NCI-H2029 (cell line): ENCODE measurements at regions not wholly inside any gene's neighbourhood (a gene's known extent, or its start where the extent isn't known, plus 50 kb on each side); places are given as distances from the start of the nearest gene placed in this dataset.
A peak's percentile ranks its signal among the peaks of the same experiment; 100 is the strongest.

Experiments
- DNase-seq: peaks from one replicate; lab custom pipeline; 2025; lab: John Stamatoyannopoulos, UW

DNA sequence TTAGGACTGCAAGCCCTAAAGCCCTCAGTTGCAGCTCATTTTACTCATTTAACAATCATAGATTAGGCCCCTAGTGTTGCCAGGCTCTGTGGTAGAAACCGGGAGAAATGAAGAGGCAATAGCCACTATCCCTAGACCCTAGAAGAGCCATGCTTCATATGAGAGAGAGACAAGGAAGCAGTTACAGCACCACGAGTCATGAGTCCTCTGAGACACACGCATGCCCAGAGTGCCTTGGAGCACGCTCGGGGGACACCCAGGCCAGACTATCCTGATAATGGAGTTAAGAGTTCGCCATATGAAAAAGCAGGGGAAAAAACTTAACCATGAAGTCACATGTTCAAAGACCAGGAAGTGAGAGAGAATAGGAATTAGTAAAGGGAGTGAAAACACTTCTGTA lies 321.5 kb upstream of the PKDCC start:
- DNase-seq: no peak

DNA sequence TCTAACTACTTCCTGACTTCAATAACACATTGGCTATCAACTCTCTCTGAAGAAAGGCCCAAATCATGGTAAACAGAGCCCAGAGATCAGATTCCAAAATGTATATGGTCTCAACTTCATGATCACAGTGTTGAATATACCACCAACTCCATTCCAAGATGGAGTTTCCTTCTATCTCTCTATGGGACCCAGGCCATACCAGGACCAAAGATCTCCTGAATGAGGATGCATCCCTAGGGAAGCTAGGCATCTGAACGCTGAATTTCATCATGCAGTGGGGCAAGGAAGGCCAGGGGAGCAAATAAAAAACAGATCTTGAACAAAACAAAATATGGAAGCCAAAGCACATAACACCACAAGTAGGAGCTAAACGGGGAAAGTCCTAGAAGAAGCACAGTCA lies 320.7 kb upstream of the PKDCC start:
- no peak for DNase-seq

DNA sequence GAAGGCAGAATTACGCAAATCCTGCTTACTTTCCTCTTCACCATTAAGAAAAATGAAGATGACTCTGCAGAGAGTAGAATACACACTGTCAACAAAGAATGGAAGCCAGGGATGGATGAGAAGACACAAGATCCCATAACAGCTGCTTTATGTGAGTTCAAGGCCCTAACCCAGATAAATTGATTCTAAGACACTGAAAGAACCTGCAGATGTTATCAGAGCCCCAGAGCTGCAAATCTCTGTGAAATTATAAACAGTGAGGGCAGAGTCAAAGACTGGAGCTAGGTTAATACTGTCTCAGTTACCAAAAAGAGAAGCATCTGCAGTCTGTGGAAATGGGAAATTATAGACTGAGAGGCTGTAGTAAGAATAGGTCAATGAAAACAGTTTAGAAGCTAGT lies 320.1 kb upstream of the PKDCC start:
- no peak for DNase-seq

DNA sequence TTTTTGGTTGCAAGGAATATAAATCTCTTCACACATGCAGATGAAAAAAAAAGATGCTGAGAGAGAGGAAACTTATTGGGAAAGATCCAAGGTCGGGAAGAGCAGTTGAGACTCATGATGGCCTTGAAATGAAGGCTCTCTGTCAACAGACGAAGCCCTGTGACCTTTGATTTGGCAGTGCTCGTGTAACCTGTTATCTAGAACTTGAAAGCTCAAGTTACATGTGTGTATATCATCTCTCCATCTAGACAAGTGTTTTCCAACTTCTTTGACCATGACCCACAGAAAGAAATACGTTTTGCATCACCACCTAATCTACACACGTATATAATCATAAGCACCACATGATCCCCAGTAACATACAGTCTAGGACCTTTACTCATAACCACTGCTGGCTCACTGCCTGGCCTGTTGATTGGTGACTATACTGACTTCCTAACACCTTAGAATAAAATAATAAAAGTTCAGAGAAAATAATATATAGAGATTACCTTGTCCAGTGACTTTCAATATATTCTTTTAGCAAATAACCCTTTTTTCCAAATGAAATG lies 319.0 kb upstream of the PKDCC start:
- peak; percentile 46 for DNase-seq

DNA sequence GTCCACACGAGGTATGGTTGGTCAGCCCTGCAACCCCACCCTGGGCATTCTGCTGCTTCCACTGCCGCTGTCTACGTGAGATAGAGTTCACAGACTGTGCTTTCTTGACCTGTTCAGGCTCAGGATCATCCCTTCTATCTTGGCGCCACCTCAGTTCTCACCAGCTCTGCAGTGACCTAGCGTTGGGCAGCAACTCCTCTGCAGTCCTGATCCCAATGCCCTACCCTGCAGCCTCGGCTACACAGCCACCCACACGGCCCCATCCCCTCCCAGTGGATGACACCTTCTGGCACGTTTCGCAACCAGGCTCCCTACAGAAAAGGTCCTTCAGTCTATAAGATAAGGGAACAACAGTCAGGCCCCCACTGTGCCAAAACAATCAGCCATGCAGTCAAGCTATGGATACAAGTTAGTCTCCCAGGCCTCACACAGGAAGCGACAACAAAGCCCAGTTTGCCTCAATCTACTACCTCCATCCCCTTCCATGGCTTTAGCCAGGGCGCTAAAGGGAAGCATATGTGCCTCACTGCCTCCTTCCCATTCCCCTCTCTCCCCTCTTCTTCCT lies 317.9 kb upstream of the PKDCC start:
- DNase-seq: no peak

DNA sequence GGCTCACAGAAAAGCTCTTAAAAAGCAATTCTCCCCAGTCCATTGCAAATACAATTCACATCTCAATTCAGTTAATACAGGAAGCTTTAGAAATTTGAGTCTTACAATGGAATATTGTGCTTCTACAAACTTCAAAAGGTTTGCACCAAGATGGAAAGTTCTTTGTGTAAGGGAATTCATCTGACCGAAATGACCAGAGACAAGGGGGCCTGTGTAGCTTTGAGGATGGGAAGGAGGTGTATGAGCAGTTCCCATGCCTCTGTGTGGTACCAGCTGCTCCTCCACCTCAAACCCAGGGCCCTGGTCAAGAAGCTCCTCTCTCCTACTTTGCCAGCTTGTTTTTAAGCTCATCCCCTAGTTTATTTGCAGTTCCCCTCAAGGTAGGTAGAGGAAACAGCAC lies 312.8 kb upstream of the PKDCC start:
- no peak for DNase-seq

DNA sequence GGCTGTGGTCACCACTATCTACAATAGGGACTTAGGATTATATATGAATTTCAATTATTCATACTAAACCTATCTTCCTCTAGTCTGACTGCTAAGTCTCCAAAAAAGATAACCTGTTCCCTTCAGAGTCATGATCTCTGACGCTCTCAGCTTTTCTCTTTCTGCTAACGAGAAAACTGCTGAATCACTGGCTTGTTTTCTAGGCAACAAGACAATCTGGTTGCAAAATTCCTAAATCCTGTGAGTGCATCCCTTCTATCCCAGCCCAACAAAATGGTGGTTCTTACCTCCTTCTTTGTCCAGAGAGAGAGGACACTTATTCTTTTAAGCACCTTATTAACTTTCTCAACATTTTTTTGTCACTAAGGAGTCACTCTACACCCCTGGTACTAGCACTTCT lies 312.3 kb upstream of the PKDCC start:
- no peak for DNase-seq

DNA sequence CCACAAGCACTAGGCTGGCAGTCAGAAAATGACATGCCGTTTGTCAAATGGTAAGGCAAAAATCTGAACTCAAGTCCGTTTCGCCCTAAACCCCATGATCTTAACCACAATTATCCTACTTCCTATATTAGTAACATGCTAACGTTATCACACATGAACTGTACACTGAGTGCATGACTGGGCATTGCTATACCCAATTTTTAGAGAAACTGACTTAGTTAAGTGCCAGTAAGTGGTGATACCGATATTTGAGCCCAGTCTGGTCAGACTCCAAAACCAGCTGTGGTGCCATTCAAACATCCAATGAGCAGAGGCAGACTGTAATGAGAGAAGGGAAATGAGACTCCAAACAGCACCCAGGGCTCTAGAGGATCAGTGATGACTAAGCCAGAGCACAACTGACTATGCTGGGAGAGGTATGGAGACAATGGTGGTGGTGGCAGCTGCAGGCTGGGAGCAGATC lies 311.7 kb upstream of the PKDCC start:
- peak; percentile 79 for DNase-seq

DNA sequence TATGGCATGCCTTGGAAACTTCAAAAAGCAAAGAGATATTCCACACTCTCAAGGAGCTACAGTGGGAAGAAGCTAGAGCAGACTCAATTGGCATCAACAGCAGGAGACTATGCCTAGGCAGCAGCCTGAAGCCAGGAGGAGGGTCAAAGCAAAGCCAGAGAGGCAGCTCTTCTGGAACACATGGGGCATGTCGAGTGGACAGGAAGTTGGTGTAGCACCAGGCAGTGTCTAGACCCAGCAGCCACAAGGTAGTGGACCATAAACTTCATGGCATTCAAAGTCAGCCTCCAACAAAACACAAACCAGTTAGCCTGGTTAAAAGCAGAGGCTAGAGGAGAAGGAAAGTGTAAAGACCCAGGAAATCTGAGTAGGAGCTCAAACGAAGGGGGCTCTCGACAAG lies 311.2 kb upstream of the PKDCC start:
- no peak for DNase-seq

DNA sequence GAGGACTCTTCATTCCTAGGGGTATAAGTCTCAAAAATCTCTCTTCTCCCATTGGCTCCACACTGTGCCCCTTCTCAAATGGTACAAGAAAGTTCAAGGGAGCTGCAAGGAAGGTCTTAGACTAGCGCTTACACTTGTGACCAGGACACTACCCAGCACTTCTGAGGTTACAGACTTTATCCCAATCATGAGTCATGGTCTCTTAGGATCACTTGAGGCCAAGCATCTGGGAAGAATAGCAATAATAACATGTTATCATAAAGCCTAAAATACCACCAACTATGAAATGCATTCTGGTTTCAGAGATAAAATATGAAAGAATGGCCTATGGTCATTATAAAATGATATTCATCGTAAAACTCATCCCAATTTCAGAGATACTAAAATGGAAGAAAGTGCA lies 309.9 kb upstream of the PKDCC start:
- DNase-seq: no peak

DNA sequence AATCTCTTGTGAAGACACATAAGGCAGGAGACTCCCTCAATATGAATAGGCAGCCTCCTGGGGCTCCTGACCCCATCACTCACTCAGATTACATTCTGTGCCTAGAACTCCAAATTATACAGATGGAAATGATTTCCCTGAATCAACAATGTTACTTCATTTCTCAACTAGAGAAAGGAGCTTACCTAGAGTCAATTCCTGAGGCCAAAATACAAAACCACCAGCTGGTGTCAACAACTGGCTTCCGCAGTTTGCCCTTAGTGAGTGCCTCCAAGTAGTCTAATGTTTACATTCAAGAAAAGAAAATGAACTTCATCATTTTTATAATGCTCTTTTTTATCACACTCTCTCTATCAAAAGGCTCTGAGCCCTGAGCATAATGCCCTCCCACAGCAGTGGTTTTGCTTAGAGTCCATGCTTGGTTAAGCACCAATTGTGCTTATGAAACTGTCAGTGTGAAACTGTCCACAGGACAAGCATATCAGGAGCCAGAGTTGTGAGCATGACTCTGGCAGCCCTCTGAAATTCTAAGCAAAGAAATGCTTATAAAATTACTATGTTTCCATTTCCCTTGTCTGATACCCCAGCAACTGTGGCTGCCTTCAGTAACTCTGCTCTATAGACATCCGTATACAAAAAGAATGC lies 305.7 kb upstream of the PKDCC start:
- no peak for DNase-seq

DNA sequence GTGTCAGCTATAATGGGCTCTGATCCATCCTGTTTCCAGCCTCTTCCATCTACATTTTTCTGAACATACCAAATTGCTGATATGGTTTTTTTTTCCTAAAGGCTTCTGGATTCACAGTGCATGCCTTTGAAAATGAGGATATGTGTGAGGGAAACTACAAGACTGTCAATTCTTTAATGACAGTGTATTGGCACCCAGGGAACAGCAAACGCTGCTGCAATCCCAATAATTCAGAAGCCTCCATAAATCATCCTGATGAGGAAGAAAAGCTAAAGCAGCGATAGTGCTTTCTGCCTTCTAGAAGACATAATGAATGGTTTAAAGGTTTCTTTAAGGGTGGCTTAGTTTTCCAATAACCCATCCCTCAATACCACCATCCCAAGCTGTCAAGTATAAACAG lies 304.5 kb upstream of the PKDCC start:
- DNase-seq: no peak

DNA sequence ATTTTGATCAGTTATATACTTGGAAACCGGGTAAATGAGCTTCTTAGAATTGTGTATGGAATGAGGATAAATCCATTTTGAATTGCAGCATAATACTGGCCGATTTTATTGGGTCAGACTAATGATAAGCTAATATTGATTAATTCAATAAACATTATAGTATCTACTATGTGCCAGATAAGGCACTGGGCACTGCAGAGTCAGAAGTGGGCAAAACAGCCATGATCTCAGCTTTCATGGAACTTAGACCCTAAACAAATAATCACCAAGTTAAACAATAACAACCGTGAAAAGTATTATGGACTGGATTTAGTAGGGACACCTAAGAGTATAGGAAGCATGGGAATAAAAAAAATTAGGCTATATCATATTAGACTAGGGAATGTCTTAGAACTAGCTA lies 297.0 kb upstream of the PKDCC start:
- DNase-seq: no peak

DNA sequence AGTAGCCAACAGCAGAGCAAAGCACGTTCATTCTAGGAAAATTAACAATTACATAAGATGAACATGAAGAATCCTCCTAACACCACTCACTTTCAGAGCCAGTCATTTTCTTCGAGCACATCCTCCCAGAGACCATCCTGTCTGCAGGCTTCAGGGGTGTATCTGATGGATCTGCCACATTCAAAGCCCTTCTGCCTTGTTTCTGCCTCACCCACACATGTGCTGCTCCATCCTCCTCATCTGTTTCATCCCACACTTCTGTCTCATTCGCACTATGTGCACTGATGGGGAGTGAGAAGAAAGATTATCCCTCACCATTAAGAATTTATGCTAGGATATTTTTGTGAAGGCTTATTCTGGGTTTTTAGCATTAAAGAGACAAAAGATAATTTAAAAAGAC lies 287.9 kb upstream of the PKDCC start:
- no peak for DNase-seq

DNA sequence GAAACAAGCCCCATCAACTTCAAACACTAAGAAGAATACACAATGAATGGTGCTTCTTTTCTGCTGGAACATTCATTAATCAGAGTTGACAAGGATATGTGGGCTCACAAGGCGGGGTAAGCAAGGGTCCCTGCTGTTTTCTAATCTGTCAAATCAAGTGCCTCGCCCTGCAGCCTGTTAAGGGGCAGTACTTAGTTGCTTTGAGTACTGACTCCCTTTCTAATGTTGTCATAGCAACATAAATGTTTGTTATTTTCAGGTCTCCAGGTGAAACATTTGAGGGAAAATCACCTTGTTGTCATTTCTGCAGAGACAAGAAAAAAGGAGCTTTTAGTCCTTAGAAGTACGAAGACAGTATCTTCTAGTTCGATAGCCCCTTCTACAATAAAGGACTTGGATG lies 284.7 kb upstream of the PKDCC start:
- no peak for DNase-seq

DNA sequence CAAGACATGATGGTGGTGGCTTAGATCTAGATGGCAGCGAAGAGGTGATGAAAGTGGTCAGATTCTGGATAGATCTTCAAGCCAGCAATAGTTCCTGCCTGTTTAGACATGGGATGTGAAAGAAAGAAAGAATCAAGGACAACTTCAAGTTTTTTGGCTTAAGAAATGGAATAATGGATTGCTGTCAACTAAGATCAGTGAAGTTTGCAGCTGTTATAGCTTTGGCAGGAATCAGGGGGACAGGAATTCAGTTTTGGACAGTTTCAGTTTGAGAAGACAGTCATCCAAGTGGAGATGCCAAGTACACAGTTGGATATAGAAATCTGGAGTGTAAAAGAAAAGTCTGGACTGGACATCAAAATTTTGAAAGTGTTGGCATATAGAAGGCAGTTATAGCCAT lies 283.7 kb upstream of the PKDCC start:
- DNase-seq: no peak

DNA sequence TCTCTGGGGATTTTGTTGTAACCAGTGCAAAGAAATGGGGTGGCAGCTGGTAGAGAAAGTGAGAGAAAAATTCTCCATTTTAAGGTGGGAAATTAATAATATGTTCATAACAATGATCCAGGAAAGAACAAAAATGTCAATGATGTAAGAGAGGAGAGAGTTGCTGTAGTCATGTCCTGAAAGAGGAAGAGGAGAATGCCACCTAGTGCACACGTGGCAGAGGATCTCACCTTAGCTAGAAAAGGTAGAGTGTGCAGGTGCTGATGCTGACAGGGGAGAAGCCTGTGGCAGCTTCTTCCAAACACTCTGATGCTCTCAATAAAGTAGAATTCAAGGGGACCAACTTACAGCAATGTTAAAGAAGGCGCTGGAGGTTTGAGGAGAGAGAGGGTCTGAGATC lies 282.9 kb upstream of the PKDCC start:
- DNase-seq: peak; percentile 9

DNA sequence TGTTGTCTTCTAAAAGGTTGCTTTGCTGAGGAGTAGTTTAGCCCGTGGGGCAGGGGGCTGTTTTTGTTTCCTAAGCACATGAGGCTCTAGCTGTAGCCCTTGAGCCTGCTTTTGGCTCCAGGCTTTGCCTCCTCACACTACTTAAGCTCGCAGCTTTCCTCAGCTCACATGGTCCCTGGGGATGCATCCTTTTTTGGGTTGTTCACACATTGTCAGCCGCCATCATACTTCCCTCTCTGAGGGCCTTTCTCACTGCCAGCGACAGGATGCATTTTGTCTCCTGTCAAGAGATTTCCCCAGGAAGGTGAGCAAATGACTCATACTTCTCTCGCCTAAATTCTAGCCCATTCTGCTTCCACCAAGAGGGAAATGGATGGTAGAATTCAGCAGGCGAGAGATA lies 279.5 kb upstream of the PKDCC start:
- DNase-seq: no peak

DNA sequence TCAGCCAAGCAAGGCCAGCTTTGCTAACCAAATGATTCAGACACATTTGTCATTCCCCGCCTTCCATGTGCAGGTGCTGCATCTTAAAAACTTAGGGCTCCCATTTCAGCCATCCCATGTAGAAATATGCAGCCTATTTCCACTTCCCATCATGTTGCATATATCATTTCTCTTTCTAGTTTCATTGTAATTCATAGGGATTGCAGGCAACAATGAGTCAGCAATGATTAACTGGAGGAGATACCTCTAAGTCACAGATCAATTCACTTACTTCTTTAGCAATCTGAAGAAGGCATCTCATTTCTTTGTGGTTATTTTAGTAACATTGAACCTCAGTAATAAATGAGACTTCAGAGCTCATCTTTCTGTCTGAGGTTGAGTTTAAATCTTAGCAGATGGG lies 276.1 kb upstream of the PKDCC start:
- DNase-seq: no peak

DNA sequence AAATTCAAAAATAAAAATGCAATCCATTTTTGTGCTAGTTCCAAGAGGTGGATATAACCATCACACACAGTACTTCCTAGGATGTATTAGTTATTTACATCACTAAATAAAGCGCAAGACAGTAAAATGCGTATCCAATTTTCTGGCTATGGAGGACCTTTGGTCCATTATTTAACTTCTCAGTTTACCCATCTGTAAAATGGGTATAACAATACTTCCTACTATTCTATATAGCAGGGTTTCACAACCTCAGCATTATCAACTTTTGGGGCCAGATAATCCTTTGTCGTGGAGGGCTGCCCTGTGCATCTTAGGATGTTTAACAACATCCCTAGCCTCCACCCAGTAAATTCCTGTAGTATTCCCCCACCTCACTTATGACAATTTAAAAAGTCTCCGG lies 275.1 kb upstream of the PKDCC start:
- no peak for DNase-seq

DNA sequence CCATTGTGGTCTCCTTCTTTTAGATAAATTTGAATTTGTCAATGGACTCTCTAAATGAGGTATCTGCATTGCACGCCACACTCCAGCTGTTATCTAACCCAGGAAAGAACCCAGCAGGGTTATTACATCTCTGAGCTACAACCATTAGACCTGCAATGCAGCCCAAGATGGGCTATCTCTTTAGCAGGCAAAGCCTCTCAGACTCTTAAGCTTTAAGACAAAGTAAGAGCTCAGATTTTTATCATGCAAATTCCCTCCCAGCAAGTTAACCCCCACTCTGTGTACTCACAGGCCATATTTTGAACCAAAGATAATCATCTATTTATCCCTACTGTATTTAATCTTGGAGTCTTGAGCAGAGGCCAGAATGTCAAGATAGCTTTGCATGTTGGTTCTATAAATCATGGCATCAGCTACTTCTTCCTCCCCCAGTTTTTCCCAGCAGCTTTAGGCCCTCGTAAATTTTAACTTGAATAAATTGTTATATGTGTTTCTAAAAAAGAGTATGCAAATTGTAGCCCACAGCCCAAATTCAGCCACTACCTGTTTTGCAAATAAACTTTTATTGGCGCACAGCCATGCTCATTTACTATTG lies 273.7 kb upstream of the PKDCC start:
- no peak for DNase-seq

DNA sequence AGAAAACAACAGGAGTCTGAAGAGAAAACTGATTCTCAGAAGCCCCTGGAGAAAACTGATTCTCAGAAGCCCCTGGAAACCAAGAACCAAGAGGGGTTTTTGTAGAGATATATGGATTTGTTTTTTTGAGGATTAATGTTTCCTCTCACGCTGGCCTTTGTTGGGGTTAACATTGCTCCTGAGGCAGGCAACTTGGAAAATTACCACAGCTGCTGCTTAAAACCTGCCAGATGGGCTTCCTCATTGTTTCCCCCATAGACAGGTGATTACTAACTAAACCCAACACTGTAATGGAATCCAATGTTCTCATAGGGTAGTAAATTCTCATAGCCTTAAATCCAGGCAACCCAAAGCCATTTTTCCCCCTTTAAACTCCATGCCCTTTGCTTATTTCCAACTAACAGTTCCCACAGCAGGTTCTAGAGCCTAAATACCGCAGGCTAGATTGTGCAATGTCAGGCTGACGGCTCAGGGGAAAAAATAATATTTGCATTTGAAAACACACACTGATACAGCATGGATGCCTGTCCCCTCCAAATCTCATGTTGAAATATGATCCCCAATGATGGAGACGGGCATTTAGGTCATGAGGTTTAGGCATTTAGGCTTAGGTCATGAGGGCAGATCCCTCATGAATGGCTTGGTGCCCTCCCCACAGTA lies 272.3 kb upstream of the PKDCC start:
- no peak for DNase-seq

DNA sequence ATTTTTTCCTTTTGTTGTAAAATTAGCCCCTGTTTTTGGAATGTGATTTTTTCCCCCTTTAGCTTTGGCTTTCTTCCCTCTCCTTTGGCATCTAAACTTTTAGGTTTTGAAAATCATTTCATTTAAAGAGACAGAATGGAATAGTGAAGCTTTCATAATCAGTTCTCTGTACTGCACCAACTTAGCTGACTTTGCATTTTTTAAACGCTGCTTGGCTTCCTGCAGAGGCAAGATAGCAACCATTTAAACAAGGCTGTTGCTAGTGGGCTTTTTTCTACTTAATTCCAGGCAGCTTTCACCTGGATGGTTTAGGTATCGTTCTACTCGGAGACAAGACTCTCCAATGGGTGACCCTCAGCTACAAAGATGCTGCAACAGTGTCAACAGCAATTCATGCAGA lies 267.9 kb upstream of the PKDCC start:
- DNase-seq: no peak
